ENCODE measurements at regions not wholly inside any gene's neighbourhood (a gene's known extent, or its start where the extent isn't known, plus 50 kb on each side); places are given as distances from the start of the nearest gene placed in this dataset.

GRCh38 chr5:175246889-175247520 is 197.0 kb downstream of the DRD1 start:
- Mint-ChIP-seq H3K27ac (no peak overlapping the region), H3K27me3 (peaks cover 14% of the 10 kb centered on the region), H3K4me1 (no peaks in the 10 kb centered on the region), H3K36me3 (no peaks in the 10 kb centered on the region), H3K4me3 (no peak overlapping the region), H3K9me3 (no peaks in the 10 kb centered on the region)

- Mint-ChIP-seq H3K36me3 (no peaks in the 10 kb centered on the region), H3K27ac (no peak overlapping the region), H3K4me3 (no peak overlapping the region), H3K4me1 (no peaks in the 10 kb centered on the region), H3K27me3 (peaks cover 14% of the 10 kb centered on the region), H3K9me3 (no peaks in the 10 kb centered on the region)
These were observed 197.6 kb downstream of the DRD1 start for GRCh38 chr5:175246242-175246888.

- H3K36me3 Mint-ChIP-seq = no peaks in the 10 kb centered on the region
- H3K9me3 Mint-ChIP-seq = no peaks in the 10 kb centered on the region
These were observed 200.5 kb downstream of the DRD1 start for GRCh38 chr5:175243441-175243840.

GRCh38 chr5:175242207-175242606 is 201.8 kb downstream of the DRD1 start:
- Mint-ChIP-seq H3K4me1 (no peaks in the 10 kb centered on the region), H3K4me3 (no peak overlapping the region), H3K36me3 (no peaks in the 10 kb centered on the region), H3K9me3 (no peaks in the 10 kb centered on the region), H3K27ac (no peak overlapping the region), H3K27me3 (peaks cover 20% of the 10 kb centered on the region)

More at GRCh38 chr5:175243441-175243840, 200.5 kb downstream of the DRD1 start:
- Mint-ChIP-seq H3K27me3 (peaks cover 22% of the 10 kb centered on the region), H3K4me1 (no peaks in the 10 kb centered on the region), H3K4me3 (no peak overlapping the region), H3K27ac (no peak overlapping the region)

GRCh38 chr5:175238326-175238725 is 205.7 kb downstream of the DRD1 start:
- Mint-ChIP-seq H3K9me3 (no peaks in the 10 kb centered on the region), H3K4me1 (no peaks in the 10 kb centered on the region), H3K36me3 (no peaks in the 10 kb centered on the region), H3K27ac (no peak overlapping the region), H3K27me3 (peaks cover 11% of the 10 kb centered on the region), H3K4me3 (no peak overlapping the region)

GRCh38 chr5:175236176-175236575 is 207.8 kb downstream of the DRD1 start:
- Mint-ChIP-seq H3K4me1 (no peaks in the 10 kb centered on the region), H3K27me3 (peaks cover 11% of the 10 kb centered on the region), H3K36me3 (no peaks in the 10 kb centered on the region), H3K9me3 (no peaks in the 10 kb centered on the region), H3K27ac (no peak overlapping the region), H3K4me3 (no peak overlapping the region)

GRCh38 chr5:175235251-175235960 is 208.6 kb downstream of the DRD1 start:
- Mint-ChIP-seq H3K4me3 (no peak overlapping the region), H3K4me1 (no peaks in the 10 kb centered on the region), H3K9me3 (no peaks in the 10 kb centered on the region), H3K36me3 (no peaks in the 10 kb centered on the region), H3K27me3 (peaks cover 7% of the 10 kb centered on the region), H3K27ac (no peak overlapping the region)

GRCh38 chr5:175230299-175230698 is 213.7 kb downstream of the DRD1 start:
- H3K36me3 Mint-ChIP-seq = no peaks in the 10 kb centered on the region
- H3K9me3 Mint-ChIP-seq = no peaks in the 10 kb centered on the region
- no peak overlapping the region for H3K4me3 Mint-ChIP-seq
- no peaks in the 10 kb centered on the region for H3K27me3 Mint-ChIP-seq
- H3K27ac Mint-ChIP-seq = no peak overlapping the region
- no peaks in the 10 kb centered on the region for H3K4me1 Mint-ChIP-seq

GRCh38 chr5:175226506-175226905 is 217.5 kb downstream of the DRD1 start:
- H3K9me3 Mint-ChIP-seq = no peaks in the 10 kb centered on the region
- no peaks in the 10 kb centered on the region for H3K36me3 Mint-ChIP-seq
- H3K27me3 Mint-ChIP-seq = peaks cover 6% of the 10 kb centered on the region
- no peak overlapping the region for H3K27ac Mint-ChIP-seq
- no peaks in the 10 kb centered on the region for H3K4me1 Mint-ChIP-seq
- H3K4me3 Mint-ChIP-seq = no peak overlapping the region

- no peak overlapping the region for H3K4me3 Mint-ChIP-seq
- H3K4me1 Mint-ChIP-seq = no peaks in the 10 kb centered on the region
- H3K36me3 Mint-ChIP-seq = no peaks in the 10 kb centered on the region
- H3K27me3 Mint-ChIP-seq = peaks cover 10% of the 10 kb centered on the region
- no peak overlapping the region for H3K27ac Mint-ChIP-seq
- no peaks in the 10 kb centered on the region for H3K9me3 Mint-ChIP-seq
These were observed 220.7 kb downstream of the DRD1 start for GRCh38 chr5:175223291-175223690.

GRCh38 chr5:175222621-175223020 is 221.4 kb downstream of the DRD1 start:
- Mint-ChIP-seq H3K4me3 (no peak overlapping the region), H3K9me3 (no peaks in the 10 kb centered on the region), H3K36me3 (no peaks in the 10 kb centered on the region), H3K27me3 (peaks cover 10% of the 10 kb centered on the region), H3K4me1 (no peaks in the 10 kb centered on the region), H3K27ac (no peak overlapping the region)

GRCh38 chr5:175220549-175220948 is 223.4 kb downstream of the DRD1 start:
- Mint-ChIP-seq H3K36me3 (no peaks in the 10 kb centered on the region), H3K27me3 (peaks cover 11% of the 10 kb centered on the region), H3K4me3 (no peak overlapping the region), H3K27ac (no peak overlapping the region), H3K9me3 (no peaks in the 10 kb centered on the region), H3K4me1 (no peaks in the 10 kb centered on the region)

GRCh38 chr5:175219366-175219765 is 224.6 kb downstream of the DRD1 start:
- Mint-ChIP-seq H3K36me3 (no peaks in the 10 kb centered on the region), H3K9me3 (no peaks in the 10 kb centered on the region), H3K4me3 (no peak overlapping the region), H3K4me1 (no peaks in the 10 kb centered on the region), H3K27me3 (peaks cover 11% of the 10 kb centered on the region), H3K27ac (no peak overlapping the region)

- H3K27ac Mint-ChIP-seq = no peak overlapping the region
- H3K4me1 Mint-ChIP-seq = no peaks in the 10 kb centered on the region
- no peaks in the 10 kb centered on the region for H3K36me3 Mint-ChIP-seq
- no peaks in the 10 kb centered on the region for H3K9me3 Mint-ChIP-seq
- peaks cover 7% of the 10 kb centered on the region for H3K27me3 Mint-ChIP-seq
- no peak overlapping the region for H3K4me3 Mint-ChIP-seq
These were observed 227.0 kb downstream of the DRD1 start for GRCh38 chr5:175216991-175217390.

GRCh38 chr5:175215906-175216305 is 228.1 kb downstream of the DRD1 start:
- Mint-ChIP-seq H3K4me1 (no peaks in the 10 kb centered on the region), H3K9me3 (no peaks in the 10 kb centered on the region), H3K27ac (no peak overlapping the region), H3K36me3 (no peaks in the 10 kb centered on the region), H3K27me3 (peaks cover 4% of the 10 kb centered on the region), H3K4me3 (no peak overlapping the region)

- H3K4me3 Mint-ChIP-seq = no peak overlapping the region
- no peaks in the 10 kb centered on the region for H3K36me3 Mint-ChIP-seq
- H3K4me1 Mint-ChIP-seq = no peaks in the 10 kb centered on the region
- H3K27ac Mint-ChIP-seq = no peak overlapping the region
- H3K9me3 Mint-ChIP-seq = no peaks in the 10 kb centered on the region
- H3K27me3 Mint-ChIP-seq = peaks cover 3% of the 10 kb centered on the region
These were observed 229.8 kb downstream of the DRD1 start for GRCh38 chr5:175214152-175214551.
